SU-DHL-6 (cell line): ENCODE measurements at regions not wholly inside any gene's neighbourhood (a gene's known extent, or its start where the extent isn't known, plus 50 kb on each side); places are given as distances from the start of the nearest gene placed in this dataset.

Source experiments
- CTCF ChIP-seq: fragments of 200-600 bp; sonication (generic); IDR thresholded peaks from one replicate; pipeline ENCODE4 v1.5.1; 2017; ENCODE audit warnings: antibody characterized with exemption, mild to moderate bottlenecking, low read length, moderate library complexity; ENCODE audit not compliant: insufficient read depth, poor library complexity, severe bottlenecking
- EZH2phosphoT487 ChIP-seq: fragments of 200-600 bp; sonication (generic), shearing (Covaris generic); conservative IDR thresholded peaks from 2 replicates; pipeline ENCODE4 v1.6.1; 2018; ENCODE audit warnings: mild to moderate bottlenecking, antibody characterized with exemption, low read length, moderate library complexity, mixed read lengths

GRCh38 chr12:83514372-83514771 is 827.7 kb downstream of the TMTC2 start:
- TF ChIP-seq CTCF (no peak), EZH2phosphoT487 (no peak)
